Nephron (organoid): ENCODE measurements at regions not wholly inside any gene's neighbourhood (a gene's known extent, or its start where the extent isn't known, plus 50 kb on each side); places are given as distances from the start of the nearest gene placed in this dataset.
"Not testable (repeated sequence)": the region's sequence is repeated elsewhere in the genome, so short reads cannot be mapped to it uniquely, and the experiment has no call there.

ENCODE experiments used
- H3K27ac Mint-ChIP-seq, 3 experiments: 2 replicates each; pipeline ENCODE4 v1.8.0; 2020; ENCODE audit warnings: mixed read lengths in 3 of 3, mild to moderate bottlenecking in 2 of 3, moderate library complexity in 1 of 3
- H3K27me3 Mint-ChIP-seq: 2 replicates; pipeline ENCODE4 v1.8.0; 2021; ENCODE audit warnings: low read depth, mild to moderate bottlenecking, moderate library complexity, mixed read lengths
- H3K36me3 Mint-ChIP-seq: 2 replicates; pipeline ENCODE4 v1.8.0; 2020; ENCODE audit warnings: low read depth, mixed read lengths
- H3K4me1 Mint-ChIP-seq: 2 replicates; pipeline ENCODE4 v1.8.0; 2020; ENCODE audit warnings: mixed read lengths
- H3K4me3 Mint-ChIP-seq, 3 experiments: 2 replicates each; pipeline ENCODE4 v1.8.0; 2020; ENCODE audit warnings: mild to moderate bottlenecking in 3 of 3, mixed read lengths in 3 of 3, moderate library complexity in 2 of 3
- H3K9me3 Mint-ChIP-seq: 2 replicates; pipeline ENCODE4 v1.8.0; 2020; ENCODE audit warnings: mixed read lengths
- CTCF ChIP-seq, 3 experiments: fragments of 200-600 bp; sonication (generic); IDR thresholded peaks; one replicate each; pipeline ENCODE4 v1.5.0; 2021; ENCODE audit warnings: antibody characterized with exemption in 3 of 3; ENCODE audit not compliant: unreplicated experiment in 3 of 3

GRCh38 chr1:146478125-146478720 lies 249.4 kb upstream of the NOTCH2NLA start:
- H3K4me3 Mint-ChIP-seq, H3K27me3 Mint-ChIP-seq, H3K9me3 Mint-ChIP-seq, H3K36me3 Mint-ChIP-seq, H3K4me1 Mint-ChIP-seq: not testable (repeated sequence)
- peak; percentile 68 to 83 (median 77) for TF ChIP-seq CTCF (IDR thresholded peaks at IDR 0.05; ENCODE audit: unreplicated experiment in 3 of 3)
- H3K27ac Mint-ChIP-seq: peak overlapping the region in 1 of 3 experiments; percentile 19

GRCh38 chr1:146475086-146475485 lies 246.3 kb upstream of the NOTCH2NLA start:
- H3K36me3 Mint-ChIP-seq, H3K9me3 Mint-ChIP-seq, H3K27ac Mint-ChIP-seq, H3K27me3 Mint-ChIP-seq, H3K4me1 Mint-ChIP-seq, H3K4me3 Mint-ChIP-seq: not testable (repeated sequence)

GRCh38 chr1:146474216-146474615 lies 245.4 kb upstream of the NOTCH2NLA start:
- not testable (repeated sequence) for H3K27ac Mint-ChIP-seq, H3K9me3 Mint-ChIP-seq, H3K36me3 Mint-ChIP-seq

GRCh38 chr1:146472192-146472861 lies 243.5 kb upstream of the NOTCH2NLA start:
- not testable (repeated sequence) for H3K9me3 Mint-ChIP-seq, H3K27me3 Mint-ChIP-seq, H3K4me1 Mint-ChIP-seq, H3K36me3 Mint-ChIP-seq
- Mint-ChIP-seq H3K4me3 (peak overlapping the region; percentile 84 to 89 (median 88)), H3K27ac (peak overlapping the region; percentile 69 to 95 (median 92))

More at GRCh38 chr1:146474216-146474615, 245.4 kb upstream of the NOTCH2NLA start:
- H3K4me3 Mint-ChIP-seq, H3K27me3 Mint-ChIP-seq, H3K4me1 Mint-ChIP-seq: not testable (repeated sequence)

- not testable (repeated sequence) for H3K27me3 Mint-ChIP-seq, H3K4me1 Mint-ChIP-seq, H3K4me3 Mint-ChIP-seq, H3K9me3 Mint-ChIP-seq, H3K36me3 Mint-ChIP-seq, H3K27ac Mint-ChIP-seq
These were observed 231.1 kb upstream of the NOTCH2NLA start for GRCh38 chr1:146459939-146460338.

GRCh38 chr1:146459308-146459707 lies 230.5 kb upstream of the NOTCH2NLA start:
- not testable (repeated sequence) for H3K9me3 Mint-ChIP-seq, H3K4me1 Mint-ChIP-seq, H3K4me3 Mint-ChIP-seq, H3K27ac Mint-ChIP-seq, H3K36me3 Mint-ChIP-seq, H3K27me3 Mint-ChIP-seq

- H3K27me3 Mint-ChIP-seq, H3K36me3 Mint-ChIP-seq, H3K4me1 Mint-ChIP-seq, H3K27ac Mint-ChIP-seq, H3K9me3 Mint-ChIP-seq: not testable (repeated sequence)
- H3K4me3 Mint-ChIP-seq: peak overlapping the region in 1 of 3 experiments; percentile 23
These were observed 220.0 kb upstream of the NOTCH2NLA start for GRCh38 chr1:146448877-146449246.

GRCh38 chr1:146448212-146448876 lies 219.5 kb upstream of the NOTCH2NLA start:
- peak overlapping the region in 1 of 3 experiments; percentile 23 for H3K4me3 Mint-ChIP-seq
- H3K36me3 Mint-ChIP-seq, H3K27me3 Mint-ChIP-seq, H3K9me3 Mint-ChIP-seq, H3K4me1 Mint-ChIP-seq: not testable (repeated sequence)
- peak overlapping the region in 1 of 3 experiments; percentile 61 for H3K27ac Mint-ChIP-seq
- peak; percentile 39 to 40 (median 40) for TF ChIP-seq CTCF (IDR thresholded peaks at IDR 0.05; ENCODE audit: unreplicated experiment in 3 of 3)

- not testable (repeated sequence) for H3K4me1 Mint-ChIP-seq, H3K27ac Mint-ChIP-seq, H3K9me3 Mint-ChIP-seq, H3K36me3 Mint-ChIP-seq, H3K4me3 Mint-ChIP-seq, H3K27me3 Mint-ChIP-seq
These were observed 215.0 kb upstream of the NOTCH2NLA start for GRCh38 chr1:146443871-146444222.

GRCh38 chr1:146443088-146443870 lies 214.5 kb upstream of the NOTCH2NLA start:
- H3K4me3 Mint-ChIP-seq, H3K4me1 Mint-ChIP-seq, H3K27ac Mint-ChIP-seq, H3K27me3 Mint-ChIP-seq, H3K9me3 Mint-ChIP-seq, H3K36me3 Mint-ChIP-seq: not testable (repeated sequence)

- not testable (repeated sequence) for H3K4me1 Mint-ChIP-seq, H3K36me3 Mint-ChIP-seq, H3K4me3 Mint-ChIP-seq, H3K27ac Mint-ChIP-seq, H3K9me3 Mint-ChIP-seq, H3K27me3 Mint-ChIP-seq
These were observed 209.7 kb upstream of the NOTCH2NLA start for GRCh38 chr1:146438543-146438942.

GRCh38 chr1:146416642-146417041 lies 187.8 kb upstream of the NOTCH2NLA start:
- not testable (repeated sequence) for H3K9me3 Mint-ChIP-seq, H3K4me1 Mint-ChIP-seq, H3K4me3 Mint-ChIP-seq, H3K36me3 Mint-ChIP-seq, H3K27me3 Mint-ChIP-seq, H3K27ac Mint-ChIP-seq

GRCh38 chr1:146415017-146415416 lies 186.2 kb upstream of the NOTCH2NLA start:
- not testable (repeated sequence) for H3K9me3 Mint-ChIP-seq, H3K27ac Mint-ChIP-seq, H3K4me3 Mint-ChIP-seq, H3K4me1 Mint-ChIP-seq, H3K27me3 Mint-ChIP-seq, H3K36me3 Mint-ChIP-seq
